K562 (cell line): ENCODE measurements at regions not wholly inside any gene's neighbourhood (a gene's known extent, or its start where the extent isn't known, plus 50 kb on each side); places are given as distances from the start of the nearest gene placed in this dataset.

Experiments
- ATAC-seq: fragments of 200-7000 bp; cut with Tn5 transposase; 3 replicates; pipeline ENCODE4 v1.9.1; 2020; ENCODE audit warnings: moderate library complexity
- BruUV-seq: library from RNA; stranded (reverse); fragments of 400-500 nt; replicated peaks from 2 replicates; lab custom pipeline; 2021; lab: Mats Ljungman, UMichigan
- CTCF ChIA-PET: fragments of 300-600 bp; formaldehyde crosslinking; extraction: SDS; loops from one replicate; lab custom pipeline; 2021; ENCODE audit warnings: low intra/inter-chr PET ratio; lab: Yijun Ruan, JAX
- POLR2A ChIA-PET: fragments of 300-600, 350-650 bp; sonication (Branson Sonifier 250); formaldehyde crosslinking; extraction: SDS; loops from one replicate; lab custom pipeline; 2021; ENCODE audit warnings: antibody characterized with exemption, inconsistent platforms; lab: Yijun Ruan, JAX
- DNase-seq, 4 experiments: peaks; one replicate each; pipeline versions ENCODE4 v3.0.0 to v3.0.0-alpha.2; 2011 to 2018; ENCODE audit warnings: low spot score in 3 of 4, mixed read lengths in 3 of 4; ENCODE audit errors: extremely low read depth in 1 of 4
- FAIRE-seq: peaks from 2 replicates; lab custom pipeline; 2011; peaks lifted over from hg19 to GRCh38; lab: Jason Lieb, UNC
- H2AFZ ChIP-seq: 2 replicates; pipeline ENCODE4 v1.6.0; 2011; ENCODE audit warnings: low read depth, low read length, control low read depth, inconsistent platforms
- H3K27ac ChIP-seq: fragments of 200-600 bp; 3 replicates; pipeline ENCODE4 v1.8.0; 2011; ENCODE audit warnings: low read depth, mild to moderate bottlenecking, control low read depth, inconsistent platforms, low read length, moderate library complexity, mixed read lengths; ENCODE audit errors: extremely low read depth
- H3K27me3 ChIP-seq, 2 experiments: fragments of 300-600 bp in 1 of 2; 2 replicates in 1 of 2; 3 replicates in 1 of 2; pipeline versions ENCODE4 v1.6.0 to v1.8.0; 2011; ENCODE audit warnings: inconsistent platforms in 2 of 2, low read length in 2 of 2, mild to moderate bottlenecking in 1 of 2, mixed read lengths in 1 of 2, moderate library complexity in 1 of 2; ENCODE audit not compliant: control insufficient read depth in 2 of 2, insufficient read depth in 2 of 2
- H3K36me3 ChIP-seq: fragments of 300-600 bp; 3 replicates; pipeline ENCODE4 v1.8.0; 2011; ENCODE audit warnings: mild to moderate bottlenecking, low read length, inconsistent platforms; ENCODE audit not compliant: control insufficient read depth, insufficient read depth
- H3K4me1 ChIP-seq, 2 experiments: fragments of 200-600 bp in 1 of 2; replicated peaks in 1 of 2; 2 replicates in 1 of 2; 3 replicates in 1 of 2; pipeline versions ENCODE4 v1.5.1 to v1.8.0; 2011; ENCODE audit warnings: inconsistent platforms in 2 of 2, low read length in 2 of 2, mild to moderate bottlenecking in 1 of 2, mixed read lengths in 1 of 2, moderate library complexity in 1 of 2; ENCODE audit not compliant: control insufficient read depth in 2 of 2, insufficient read depth in 2 of 2
- H3K4me2 ChIP-seq: 2 replicates; pipeline ENCODE4 v1.6.1; 2011; ENCODE audit warnings: low read length, control low read depth, inconsistent platforms, mixed read lengths; ENCODE audit not compliant: insufficient read depth
- H3K4me3 ChIP-seq: fragments of 200-600 bp; sonication (generic), shearing (Covaris generic); 2 replicates; pipeline ENCODE4 v1.5.1; 2016; ENCODE audit warnings: control low read depth, inconsistent platforms
- H3K79me2 ChIP-seq: fragments of 200-600 bp; 3 replicates; pipeline ENCODE4 v1.8.0; 2011; ENCODE audit warnings: low read length, inconsistent platforms; ENCODE audit not compliant: control insufficient read depth, insufficient read depth
- H3K9ac ChIP-seq, 2 experiments: 2 replicates each; pipeline versions ENCODE4 v1.6.0 to v1.6.1; 2011; ENCODE audit warnings: low read depth in 2 of 2, low read length in 2 of 2, control low read depth in 1 of 2, inconsistent platforms in 1 of 2, mild to moderate bottlenecking in 1 of 2, mixed read lengths in 1 of 2; ENCODE audit not compliant: insufficient read depth in 1 of 2
- H3K9me1 ChIP-seq: one replicate; pipeline ENCODE4 v1.6.0; 2011; ENCODE audit warnings: inconsistent platforms, mild to moderate bottlenecking, low read length, moderate library complexity; ENCODE audit not compliant: control insufficient read depth, insufficient read depth
- H3K9me3 ChIP-seq: replicated peaks from 2 replicates; pipeline ENCODE4 v1.5.1; 2011; ENCODE audit warnings: low read depth, low read length, inconsistent platforms; ENCODE audit not compliant: control insufficient read depth, insufficient read depth
- H4K20me1 ChIP-seq: replicated peaks from 2 replicates; pipeline ENCODE4 v1.6.1; 2011; ENCODE audit warnings: low read length, inconsistent platforms, mixed read lengths; ENCODE audit not compliant: control insufficient read depth, insufficient read depth
- FOXK1 ChIP-seq: sonication (generic); formaldehyde crosslinking; IDR thresholded peaks from 2 replicates; pipeline ENCODE4 v1.8.0; 2022; ENCODE audit warnings: missing genetic modification reagents, mild to moderate bottlenecking, borderline replicate concordance
- NKRF ChIP-seq: fragments of 450-650 bp; IDR thresholded peaks from 2 replicates; pipeline ENCODE4 v1.6.1; 2016; ENCODE audit warnings: borderline replicate concordance
- RFX5 ChIP-seq: IDR thresholded peaks from 2 replicates; pipeline ENCODE4 v1.6.1; 2011; ENCODE audit warnings: low read depth, mild to moderate bottlenecking, improper control_type of control experiment, low read length
- TCF15 ChIP-seq: fragments of 250-450 bp; sonication (Bioruptor Pico); IDR thresholded peaks from 2 replicates; pipeline ENCODE4 v1.8.0; 2022; ENCODE audit warnings: moderate library complexity, mild to moderate bottlenecking, inconsistent platforms
- ZNF584 ChIP-seq: fragments of 200-800 bp; sonication (Bioruptor generic); IDR thresholded peaks from 2 replicates; pipeline ENCODE4 v1.6.1; 2016; ENCODE audit warnings: low read depth, mild to moderate bottlenecking, missing genetic modification characterization, missing compliant biosample characterization
- WGBS: fragments of 100-300 bp; shearing (Covaris generic); methylation state at CpG from one replicate; pipeline ENCODE4 v1.1.6; 2016; ENCODE audit warnings: low coverage, mixed read lengths; ENCODE audit not compliant: insufficient coverage; ENCODE audit errors: missing lambda C conversion rate; 5-methylcytosine and 5-hydroxymethylcytosine counted together
- in situ Hi-C: fragments of 300-500 bp; cut with MboI; formaldehyde crosslinking; loops from 4 replicates; pipeline ENCODE4 v1.15.0; 2018; ENCODE audit warnings: inconsistent platforms, mixed read lengths
- intact Hi-C: fragments of 100-400 bp; cut with micrococcal nuclease; formaldehyde crosslinking; loops from 2 replicates; pipeline ENCODE4 v1.14.2; 2022

GRCh38 chr2:115908731-115909130 is 1466.3 kb downstream of the DPP10 start (continued):
- TF ChIP-seq ZNF584 (CRISPR knock-in tag) (no peak), FOXK1 (no peak)
- TF ChIP-seq, all 486 proteins: peak for 0

GRCh38 chr2:115910270-115910669 is 1467.8 kb downstream of the DPP10 start:
- 0% methylated on average over 6 of the region's 6 CpGs for WGBS
- no peak overlapping the region for H3K4me3 ChIP-seq

More at GRCh38 chr2:115910270-115910669, 1467.8 kb downstream of the DPP10 start:
- Histone ChIP-seq H2AFZ (no peak overlapping the region), H4K20me1 (no peaks in the 10 kb centered on the region), H3K9ac (no peak overlapping the region), H3K4me1 (no peaks in the 10 kb centered on the region), H3K27me3 (no peaks in the 10 kb centered on the region), H3K9me1 (no peaks in the 10 kb centered on the region), H3K4me2 (no peak overlapping the region), H3K79me2 (no peaks in the 10 kb centered on the region), H3K27ac (no peak overlapping the region), H3K9me3 (no peaks in the 10 kb centered on the region), H3K36me3 (no peaks in the 10 kb centered on the region)
- BruUV-seq = no TSS peak
- in situ Hi-C loops = no loop called here
- TF ChIP-seq RFX5 (no peak), TCF15 (CRISPR knock-in tag) (no peak), NKRF (no peak)
- no peak for DNase-seq
- ChIA-PET CTCF (no interaction called here), POLR2A (no interaction called here)
- no peak for ATAC-seq
- FAIRE-seq = no peak
- intact Hi-C loops = no loop called here
